ENCODE measurements at regions not wholly inside any gene's neighbourhood (a gene's known extent, or its start where the extent isn't known, plus 50 kb on each side); places are given as distances from the start of the nearest gene placed in this dataset.

- H3K27ac ChIP-seq (ENCODE audit: low read depth, low read length), result no peak overlapping the region
- peaks cover 70% of the 10 kb centered on the region for H3K27me3 ChIP-seq (ENCODE audit: insufficient read depth, low read length)
- no TSS peak for BruUV-seq (replicated peaks)
- no peaks in the 10 kb centered on the region for H4K20me1 ChIP-seq (ENCODE audit: insufficient read depth)
- RAD21 ChIA-PET (ENCODE audit: low non-redundant PET in 1 of 2, low total read pairs in 2 of 2, uncharacterized antibody in 2 of 2, unreplicated experiment in 2 of 2), result no interaction called here
- no peaks in the 10 kb centered on the region for H3K36me3 ChIP-seq (ENCODE audit: control insufficient read depth in 1 of 2, insufficient read depth in 2 of 2, low read length in 2 of 2)
- no peaks in the 10 kb centered on the region for H3K9me3 ChIP-seq (ENCODE audit: control insufficient read depth in 1 of 2, insufficient read depth in 1 of 2, low read depth in 1 of 2, low read length in 2 of 2)
- H2AFZ ChIP-seq (ENCODE audit: low read depth, low read length, poor library complexity, severe bottlenecking), result no peak overlapping the region
- H3K9ac ChIP-seq (ENCODE audit: low read length), result no peak overlapping the region
- intact Hi-C loops (cut with micrococcal nuclease), result no loop called here
- TF ChIP-seq SIN3A (IDR thresholded peaks at IDR 0.05; ENCODE audit: low read depth), result no peak
- CTCF ChIA-PET, result no interaction called here
- POLR2A ChIA-PET, result no interaction called here
- H3K4me2 ChIP-seq (ENCODE audit: low read length), result no peak overlapping the region
- no peaks in the 10 kb centered on the region for H3K9me2 ChIP-seq (ENCODE audit: insufficient read depth)
- no peaks in the 10 kb centered on the region for H3K4me1 ChIP-seq (ENCODE audit: control insufficient read depth in 1 of 2, insufficient read depth in 2 of 2, low read length in 2 of 2)
- no peak for DNase-seq (ENCODE audit: low read depth, low spot score)
- ATAC-seq, result no peak
- H3K4me3 ChIP-seq (replicated peaks in 1 of 2; ENCODE audit: low read depth in 1 of 2, low read length in 2 of 2), result no peak overlapping the region
- H3K79me2 ChIP-seq (ENCODE audit: insufficient read depth, low read length), result no peaks in the 10 kb centered on the region
Measured at GRCh38 chr2:216763396-216763795, 68.0 kb upstream of the IGFBP5 start.

- H3K27ac ChIP-seq (ENCODE audit: low read depth, low read length), result no peak overlapping the region
- no peaks in the 10 kb centered on the region for H3K9me2 ChIP-seq (ENCODE audit: insufficient read depth)
- H3K4me2 ChIP-seq (ENCODE audit: low read length), result no peak overlapping the region
- no peak overlapping the region for H2AFZ ChIP-seq (ENCODE audit: low read depth, low read length, poor library complexity, severe bottlenecking)
- no peaks in the 10 kb centered on the region for H3K9me3 ChIP-seq (ENCODE audit: control insufficient read depth in 1 of 2, insufficient read depth in 1 of 2, low read depth in 1 of 2, low read length in 2 of 2)
- intact Hi-C loops (cut with micrococcal nuclease), result no loop called here
- TF ChIP-seq, protein P1, sequence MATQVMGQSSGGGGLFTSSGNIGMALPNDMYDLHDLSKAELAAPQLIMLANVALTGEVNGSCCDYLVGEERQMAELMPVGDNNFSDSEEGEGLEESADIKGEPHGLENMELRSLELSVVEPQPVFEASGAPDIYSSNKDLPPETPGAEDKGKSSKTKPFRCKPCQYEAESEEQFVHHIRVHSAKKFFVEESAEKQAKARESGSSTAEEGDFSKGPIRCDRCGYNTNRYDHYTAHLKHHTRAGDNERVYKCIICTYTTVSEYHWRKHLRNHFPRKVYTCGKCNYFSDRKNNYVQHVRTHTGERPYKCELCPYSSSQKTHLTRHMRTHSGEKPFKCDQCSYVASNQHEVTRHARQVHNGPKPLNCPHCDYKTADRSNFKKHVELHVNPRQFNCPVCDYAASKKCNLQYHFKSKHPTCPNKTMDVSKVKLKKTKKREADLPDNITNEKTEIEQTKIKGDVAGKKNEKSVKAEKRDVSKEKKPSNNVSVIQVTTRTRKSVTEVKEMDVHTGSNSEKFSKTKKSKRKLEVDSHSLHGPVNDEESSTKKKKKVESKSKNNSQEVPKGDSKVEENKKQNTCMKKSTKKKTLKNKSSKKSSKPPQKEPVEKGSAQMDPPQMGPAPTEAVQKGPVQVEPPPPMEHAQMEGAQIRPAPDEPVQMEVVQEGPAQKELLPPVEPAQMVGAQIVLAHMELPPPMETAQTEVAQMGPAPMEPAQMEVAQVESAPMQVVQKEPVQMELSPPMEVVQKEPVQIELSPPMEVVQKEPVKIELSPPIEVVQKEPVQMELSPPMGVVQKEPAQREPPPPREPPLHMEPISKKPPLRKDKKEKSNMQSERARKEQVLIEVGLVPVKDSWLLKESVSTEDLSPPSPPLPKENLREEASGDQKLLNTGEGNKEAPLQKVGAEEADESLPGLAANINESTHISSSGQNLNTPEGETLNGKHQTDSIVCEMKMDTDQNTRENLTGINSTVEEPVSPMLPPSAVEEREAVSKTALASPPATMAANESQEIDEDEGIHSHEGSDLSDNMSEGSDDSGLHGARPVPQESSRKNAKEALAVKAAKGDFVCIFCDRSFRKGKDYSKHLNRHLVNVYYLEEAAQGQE (IDR thresholded peaks at IDR 0.05; ENCODE audit: low read depth), result no peak
- TF ChIP-seq FOSL1 (IDR thresholded peaks at IDR 0.05; ENCODE audit: low read depth) (no peak), EZH2phosphoT487 (IDR thresholded peaks at IDR 0.05; ENCODE audit: borderline replicate concordance) (no peak), ZBTB33 (IDR thresholded peaks at IDR 0.05; ENCODE audit: extremely low read depth, insufficient replicate concordance, low read length) (no peak), EGR1 (IDR thresholded peaks at IDR 0.05; ENCODE audit: low read depth) (no peak), CBX3 (IDR thresholded peaks at IDR 0.05; ENCODE audit: low read depth) (no peak), ZFX (IDR thresholded peaks at IDR 0.05) (no peak), POLR2A (IDR thresholded peaks at IDR 0.05; ENCODE audit: borderline replicate concordance, extremely low read depth, insufficient read depth, insufficient read length) (no peak), ZNF274 (IDR thresholded peaks at IDR 0.05; ENCODE audit: low read depth, low read length) (no peak), EZH2 (IDR thresholded peaks at IDR 0.05) (no peak), SIN3A (IDR thresholded peaks at IDR 0.05; ENCODE audit: low read depth) (no peak), SRF (IDR thresholded peaks at IDR 0.05; ENCODE audit: low read depth) (no peak), CTCF (IDR thresholded peaks at IDR 0.05 in 2 of 3, conservative IDR thresholded peaks at IDR 0.05 in 1 of 3; ENCODE audit: borderline replicate concordance in 1 of 3, insufficient read depth in 1 of 3, low read depth in 2 of 3, low read length in 2 of 3) (no peak)
- H3K36me3 ChIP-seq (ENCODE audit: control insufficient read depth in 1 of 2, insufficient read depth in 2 of 2, low read length in 2 of 2), result no peaks in the 10 kb centered on the region
- no TSS peak for BruUV-seq (replicated peaks)
- H3K4me1 ChIP-seq (ENCODE audit: control insufficient read depth in 1 of 2, insufficient read depth in 2 of 2, low read length in 2 of 2), result no peaks in the 10 kb centered on the region
- ATAC-seq, result no peak
- no peaks in the 10 kb centered on the region for H4K20me1 ChIP-seq (ENCODE audit: insufficient read depth)
- DNase-seq (ENCODE audit: low read depth, low spot score), result no peak
- RAD21 ChIA-PET (ENCODE audit: low non-redundant PET in 1 of 2, low total read pairs in 2 of 2, uncharacterized antibody in 2 of 2, unreplicated experiment in 2 of 2), result no interaction called here
- no peak overlapping the region for H3K9ac ChIP-seq (ENCODE audit: low read length)
- POLR2A ChIA-PET, result no interaction called here
- peaks cover 78% of the 10 kb centered on the region for H3K27me3 ChIP-seq (ENCODE audit: insufficient read depth, low read length)
- CTCF ChIA-PET, result no interaction called here
- H3K4me3 ChIP-seq (replicated peaks in 1 of 2; ENCODE audit: low read depth in 1 of 2, low read length in 2 of 2), result no peak overlapping the region
- H3K79me2 ChIP-seq (ENCODE audit: insufficient read depth, low read length), result no peaks in the 10 kb centered on the region
Measured at GRCh38 chr2:216761809-216762208, 66.5 kb upstream of the IGFBP5 start.

Measured in HCT116 (cell line).